H1 (cell line): ENCODE measurements at regions not wholly inside any gene's neighbourhood (a gene's known extent, or its start where the extent isn't known, plus 50 kb on each side); places are given as distances from the start of the nearest gene placed in this dataset.

Experiments
- CTCF ChIA-PET: fragments of 300-600 bp; sonication (Branson Sonifier 250); formaldehyde crosslinking; loops from one replicate; lab custom pipeline; 2021; ENCODE audit not compliant: partially characterized antibody; lab: Charles Lee
- POLR2A ChIA-PET: fragments of 300-600 bp; sonication (Branson Sonifier 250); formaldehyde crosslinking; loops from one replicate; lab custom pipeline; 2021; ENCODE audit warnings: inconsistent platforms; ENCODE audit not compliant: partially characterized antibody; lab: Charles Lee
- DNase-seq, 2 experiments: peaks; one replicate each; pipeline versions ENCODE4 v3.0.0 to v3.0.0-alpha.2; 2010 to 2022; ENCODE audit warnings: low spot score in 2 of 2, low read depth in 1 of 2, mixed read lengths in 1 of 2
- FAIRE-seq: peaks from 2 replicates; lab custom pipeline; 2011; peaks lifted over from hg19 to GRCh38; lab: Jason Lieb, UNC
- H2AFZ ChIP-seq: 2 replicates; pipeline ENCODE4 v1.8.1; 2012; ENCODE audit warnings: low read length, inconsistent platforms
- H2AK5ac ChIP-seq: 2 replicates; pipeline ENCODE4 v1.6.1; 2013; ENCODE audit warnings: low read depth, low read length
- H2BK120ac ChIP-seq: replicated peaks from 2 replicates; pipeline ENCODE3; 2013; ENCODE audit warnings: low read depth, low read length, inconsistent platforms
- H2BK12ac ChIP-seq: 2 replicates; pipeline ENCODE4 v1.6.1; 2013; ENCODE audit warnings: low read depth, low read length
- H2BK15ac ChIP-seq: 2 replicates; pipeline ENCODE4 v1.6.1; 2013; ENCODE audit warnings: low read length
- H2BK20ac ChIP-seq: 2 replicates; pipeline ENCODE4 v1.6.1; 2013; ENCODE audit warnings: low read length
- H2BK5ac ChIP-seq: 2 replicates; pipeline ENCODE4 v1.6.1; 2013; ENCODE audit warnings: low read depth, low read length
- H3K14ac ChIP-seq: 2 replicates; pipeline ENCODE4 v1.6.1; 2013; ENCODE audit warnings: inconsistent platforms; ENCODE audit not compliant: insufficient read length
- H3K18ac ChIP-seq: 2 replicates; pipeline ENCODE4 v1.6.1; 2013; ENCODE audit warnings: low read length; ENCODE audit errors: extremely low read depth
- H3K23ac ChIP-seq: 2 replicates; pipeline ENCODE4 v1.6.1; 2013; ENCODE audit warnings: inconsistent platforms; ENCODE audit not compliant: insufficient read length
- H3K23me2 ChIP-seq: 2 replicates; pipeline ENCODE4 v1.6.1; 2013; ENCODE audit warnings: low read depth, low read length
- H3K27ac ChIP-seq: 2 replicates; pipeline ENCODE4 v1.6.1; 2011; ENCODE audit warnings: low read depth, low read length, inconsistent platforms
- H3K27me3 ChIP-seq, 4 experiments: replicated peaks in 1 of 4; 1 replicate in 1 of 4; 2 replicates in 3 of 4; pipeline versions ENCODE4 v1.6.1 to v1.8.1; 2011 to 2013; ENCODE audit warnings: low read length in 3 of 4, mild to moderate bottlenecking in 3 of 4, inconsistent platforms in 2 of 4, mixed read lengths in 2 of 4, moderate library complexity in 1 of 4; ENCODE audit not compliant: control insufficient read depth in 3 of 4, insufficient read depth in 3 of 4; ENCODE audit errors: extremely low read depth in 1 of 4
- H3K36me3 ChIP-seq, 4 experiments: 2 replicates each; pipeline versions ENCODE4 v1.6.1 to v1.8.1; 2011 to 2013; ENCODE audit warnings: mild to moderate bottlenecking in 4 of 4, low read length in 3 of 4, moderate library complexity in 2 of 4, control low read depth in 1 of 4, inconsistent platforms in 1 of 4; ENCODE audit not compliant: insufficient read depth in 4 of 4, control insufficient read depth in 2 of 4
- H3K4ac ChIP-seq: replicated peaks from 2 replicates; pipeline ENCODE3; 2013; ENCODE audit warnings: low read length, low read depth, mixed read lengths, inconsistent platforms; ENCODE audit not compliant: insufficient read length
- H3K4me1 ChIP-seq, 4 experiments: replicated peaks in 1 of 4; 1 replicate in 1 of 4; 2 replicates in 3 of 4; pipeline versions ENCODE4 v1.6.1 to v1.8.1; 2011 to 2013; ENCODE audit warnings: low read length in 3 of 4, inconsistent platforms in 2 of 4, mixed read lengths in 1 of 4; ENCODE audit not compliant: insufficient read depth in 4 of 4, control insufficient read depth in 3 of 4
- H3K4me2 ChIP-seq, 2 experiments: 2 replicates each; pipeline versions ENCODE4 v1.6.1 to v1.8.1; 2011 to 2013; ENCODE audit warnings: low read depth in 2 of 2, low read length in 2 of 2, control low read depth in 1 of 2, inconsistent platforms in 1 of 2, mild to moderate bottlenecking in 1 of 2; ENCODE audit not compliant: insufficient read depth in 1 of 2
- H3K4me3 ChIP-seq, 4 experiments: fragments of 200-600, 300-600 bp in 1 of 4; sonication (generic), shearing (Covaris generic), sonication (Bioruptor Twin) in 1 of 4; 2 replicates each; pipeline versions ENCODE4 v1.5.1 to v1.8.1; 2011 to 2016; ENCODE audit warnings: low read length in 4 of 4, low read depth in 3 of 4, control low read depth in 2 of 4, inconsistent platforms in 2 of 4, mild to moderate bottlenecking in 2 of 4, mixed read lengths in 1 of 4, moderate library complexity in 1 of 4; ENCODE audit not compliant: insufficient read depth in 2 of 4; ENCODE audit errors: extremely low read depth in 1 of 4
- H3K56ac ChIP-seq: replicated peaks from 2 replicates; pipeline ENCODE3; 2013; ENCODE audit warnings: low read depth, mild to moderate bottlenecking, mixed read lengths, low read length, inconsistent platforms; ENCODE audit not compliant: insufficient read length
- H3K79me1 ChIP-seq: 2 replicates; pipeline ENCODE4 v1.6.1; 2013; ENCODE audit warnings: low read depth, low read length, control low read depth
- H3K79me2 ChIP-seq, 2 experiments: 2 replicates each; pipeline versions ENCODE4 v1.6.1 to v1.8.1; 2012 to 2013; ENCODE audit warnings: low read length in 2 of 2, mild to moderate bottlenecking in 2 of 2, inconsistent platforms in 1 of 2; ENCODE audit not compliant: insufficient read depth in 2 of 2, control insufficient read depth in 1 of 2
- H3K9ac ChIP-seq, 4 experiments: replicated peaks in 1 of 4; 1 replicate in 1 of 4; 2 replicates in 3 of 4; pipeline versions ENCODE4 v1.6.1 to v1.8.1; 2011 to 2013; ENCODE audit warnings: low read depth in 3 of 4, low read length in 3 of 4, control low read depth in 2 of 4, mild to moderate bottlenecking in 2 of 4, moderate library complexity in 2 of 4, inconsistent platforms in 1 of 4; ENCODE audit errors: extremely low read depth in 1 of 4
- H3K9me3 ChIP-seq, 2 experiments: 2 replicates each; pipeline versions ENCODE4 v1.6.1 to v1.8.1; 2012 to 2013; ENCODE audit warnings: mild to moderate bottlenecking in 2 of 2, moderate library complexity in 2 of 2, control low read depth in 1 of 2, inconsistent platforms in 1 of 2, low read depth in 1 of 2, low read length in 1 of 2, mixed read lengths in 1 of 2; ENCODE audit not compliant: insufficient read depth in 2 of 2
- H4K20me1 ChIP-seq, 2 experiments: replicated peaks in 1 of 2; 2 replicates each; pipeline versions ENCODE3 to v1.8.1; 2011 to 2013; ENCODE audit warnings: inconsistent platforms in 2 of 2, low read length in 2 of 2, mild to moderate bottlenecking in 1 of 2; ENCODE audit not compliant: insufficient read depth in 2 of 2, control insufficient read depth in 1 of 2
- H4K5ac ChIP-seq: 2 replicates; pipeline ENCODE4 v1.6.1; 2013; ENCODE audit warnings: low read length, low read depth, mixed read lengths, inconsistent platforms; ENCODE audit not compliant: insufficient read length
- H4K8ac ChIP-seq: 2 replicates; pipeline ENCODE4 v1.8.0; 2013; ENCODE audit warnings: mild to moderate bottlenecking, moderate library complexity, low read length, inconsistent platforms; ENCODE audit not compliant: insufficient read depth; ENCODE audit errors: extremely low read depth
- H4K91ac ChIP-seq: replicated peaks from 2 replicates; pipeline ENCODE3; 2013; ENCODE audit warnings: low read length, mixed read lengths, inconsistent platforms; ENCODE audit not compliant: insufficient read length
- ASH2L ChIP-seq: fragments of 200-600, 300-600 bp; sonication (generic); IDR thresholded peaks from one replicate; pipeline ENCODE4 v1.7.1; 2017; ENCODE audit warnings: low read length
- ATF3 ChIP-seq: IDR thresholded peaks from 2 replicates; pipeline ENCODE4 v1.6.1; 2011; ENCODE audit warnings: low read depth, mild to moderate bottlenecking, low read length; ENCODE audit not compliant: insufficient read depth
- CTBP2 ChIP-seq: IDR thresholded peaks from 2 replicates; pipeline ENCODE4 v1.7.0; 2011; ENCODE audit warnings: borderline replicate concordance, mild to moderate bottlenecking, moderate library complexity, mixed read lengths, low read length; ENCODE audit not compliant: insufficient read depth, insufficient read length
- GABPA ChIP-seq: IDR thresholded peaks from 2 replicates; pipeline ENCODE4 v1.6.1; 2011; ENCODE audit warnings: mild to moderate bottlenecking, low read length, moderate library complexity, borderline replicate concordance; ENCODE audit not compliant: insufficient read depth
- HDAC6 ChIP-seq: IDR thresholded peaks from one replicate; pipeline ENCODE4 v1.7.1; 2012; ENCODE audit warnings: low read depth, mild to moderate bottlenecking, inconsistent platforms, low read length, moderate library complexity
- MAFK ChIP-seq: IDR thresholded peaks from 2 replicates; pipeline ENCODE4 v1.6.1; 2012; ENCODE audit warnings: low read depth, mild to moderate bottlenecking, improper control_type of control experiment, low read length
- RNF2 ChIP-seq: fragments of 200-900, 300-1000 bp; sonication (generic); IDR thresholded peaks from 2 replicates; pipeline ENCODE4 v1.7.1; 2016; ENCODE audit warnings: borderline replicate concordance, low read depth, mild to moderate bottlenecking, antibody characterized with exemption, low read length; ENCODE audit not compliant: poor library complexity, severe bottlenecking; ENCODE audit errors: missing control alignments
- SUZ12 ChIP-seq: fragments of 200-600 bp; sonication (generic); IDR thresholded peaks from 2 replicates; pipeline ENCODE4 v1.6.1; 2012; ENCODE audit warnings: mild to moderate bottlenecking, inconsistent platforms, low read length, moderate library complexity, mixed read lengths
- TBP ChIP-seq: IDR thresholded peaks from 2 replicates; pipeline ENCODE4 v1.6.1; 2011; ENCODE audit warnings: low read depth, low read length, improper control_type of control experiment
- WGBS, 2 experiments: shearing (Covaris generic) in 1 of 2; methylation state at CpG; one replicate each; pipeline versions ENCODE4 v1.1.6 to v1.1.7; 2013 to 2015; ENCODE audit warnings: low lambda C conversion rate in 2 of 2, mixed read lengths in 2 of 2, inconsistent platforms in 1 of 2, low coverage in 1 of 2, missing lambda C conversion rate in 1 of 2; ENCODE audit not compliant: insufficient replicate concordance in 2 of 2, insufficient coverage in 1 of 2, insufficient read length in 1 of 2; ENCODE audit errors: extremely low coverage in 1 of 2, missing lambda C conversion rate in 1 of 2; 5-methylcytosine and 5-hydroxymethylcytosine counted together
- TF ChIP-seq, protein P1 (sequence below): IDR thresholded peaks from 2 replicates; pipeline ENCODE4 v1.6.1; 2012; ENCODE audit warnings: inconsistent platforms

DNA sequence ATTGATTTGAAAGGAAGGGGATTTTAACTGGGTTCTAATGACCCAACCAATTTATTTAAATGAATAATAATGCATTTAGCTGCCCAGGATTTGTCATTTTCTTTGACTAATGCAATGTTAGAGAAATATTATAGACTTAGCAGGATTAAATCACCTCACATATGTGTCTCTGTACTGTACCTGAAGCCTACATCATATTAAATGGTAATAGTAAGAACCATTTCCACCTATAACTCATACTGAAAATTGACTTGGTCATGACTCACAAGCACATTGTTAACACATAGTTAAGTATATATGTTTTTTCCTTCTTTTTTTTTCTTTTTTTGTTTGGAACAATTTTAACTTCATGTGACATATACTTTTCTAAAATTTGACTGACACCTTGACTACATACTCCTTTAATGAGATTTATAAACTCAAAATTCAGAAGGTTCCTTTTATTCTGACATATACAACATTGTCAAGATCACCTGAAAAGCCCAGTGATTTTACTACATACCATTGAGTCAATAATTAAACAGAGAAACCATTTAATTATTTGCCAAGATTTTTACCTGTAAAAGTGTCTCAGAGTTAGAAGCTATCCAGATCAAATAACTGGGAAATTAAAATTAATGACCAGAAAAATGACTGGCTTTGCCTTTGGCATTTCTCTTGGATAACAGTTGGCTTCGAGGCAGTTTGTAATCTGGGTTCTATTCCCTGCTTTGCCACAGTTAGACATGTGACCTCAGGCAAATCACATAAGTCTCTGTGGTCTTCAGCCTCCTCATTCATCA lies 58.8 kb upstream of the CDC42EP3 start:
- Histone ChIP-seq H3K4me3 (no peak overlapping the region), H3K4me2 (no peak overlapping the region), H2AFZ (no peak overlapping the region), H3K18ac (no peak overlapping the region), H3K9me3 (no peaks in the 10 kb centered on the region), H2AK5ac (no peak overlapping the region), H4K20me1 (no peaks in the 10 kb centered on the region), H3K27ac (no peak overlapping the region), H3K27me3 (no peaks in the 10 kb centered on the region), H3K36me3 (no peaks in the 10 kb centered on the region), H3K79me1 (no peaks in the 10 kb centered on the region), H3K23me2 (peaks cover 2% of the 10 kb centered on the region; the same call in 1 of the 2 replicates), H2BK15ac (no peak overlapping the region), H2BK12ac (no peak overlapping the region), H2BK5ac (no peak overlapping the region), H4K5ac (no peak overlapping the region), H3K56ac (no peak overlapping the region), H4K91ac (no peak overlapping the region), H3K4ac (no peak overlapping the region), H3K23ac (no peak overlapping the region), H3K79me2 (no peaks in the 10 kb centered on the region), H2BK120ac (no peak overlapping the region), H3K9ac (no peak overlapping the region), H3K14ac (no peak overlapping the region), H4K8ac (no peak overlapping the region), H3K4me1 (no peaks in the 10 kb centered on the region), H2BK20ac (no peak overlapping the region)
- FAIRE-seq (no peak), DNase-seq (no peak)
- WGBS, 2 experiments = 85% methylated on average over 1 of the region's 1 CpG; no CpG with 5 or more reads in 1 of the 2 experiments
- ChIA-PET POLR2A (no interaction called here), CTCF (no interaction called here)
- no peak for TF ChIP-seq HDAC6
- no peak for TF ChIP-seq RNF2
- TF ChIP-seq, protein P1, sequence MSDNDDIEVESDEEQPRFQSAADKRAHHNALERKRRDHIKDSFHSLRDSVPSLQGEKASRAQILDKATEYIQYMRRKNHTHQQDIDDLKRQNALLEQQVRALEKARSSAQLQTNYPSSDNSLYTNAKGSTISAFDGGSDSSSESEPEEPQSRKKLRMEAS = no peak
- TF ChIP-seq ASH2L = no peak
- TF ChIP-seq SUZ12 = no peak
- no peak for TF ChIP-seq ATF3
- TF ChIP-seq GABPA = no peak
- no peak for TF ChIP-seq CTBP2
- TF ChIP-seq MAFK = no peak
- no peak for TF ChIP-seq TBP
